RPMI8226 (cell line): ENCODE measurements at regions not wholly inside any gene's neighbourhood (a gene's known extent, or its start where the extent isn't known, plus 50 kb on each side); places are given as distances from the start of the nearest gene placed in this dataset.
"Not testable (repeated sequence)": the region's sequence is repeated elsewhere in the genome, so short reads cannot be mapped to it uniquely, and the experiment has no call there.

Source experiments
- DNase-seq: peaks from one replicate; pipeline ENCODE4 v3.0.0-alpha.2; 2015

- DNase-seq: no peak
These were observed 534.9 kb downstream of the SOX6 start for GRCh38 chr11:15821451-15821850.

DNA sequence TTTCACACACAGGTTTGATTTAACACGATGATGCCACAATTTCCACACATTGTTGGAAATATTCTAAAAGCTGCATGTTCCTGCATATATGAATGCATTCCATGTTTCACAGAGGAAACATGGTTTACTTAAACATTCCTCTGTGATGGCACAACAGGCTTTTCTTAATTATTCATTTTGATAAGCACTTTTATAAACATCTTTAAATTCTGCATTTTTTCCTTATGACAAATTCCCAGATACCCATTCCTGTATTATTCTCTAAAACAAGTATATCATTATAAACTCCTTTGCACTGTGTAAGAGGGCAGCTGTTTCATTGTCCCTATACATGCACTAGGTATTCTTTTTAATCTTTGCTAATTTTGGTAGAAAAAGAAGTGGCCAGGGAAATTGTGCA is 532.3 kb downstream of the SOX6 start:
- DNase-seq: no peak

GRCh38 chr11:15825976-15826650 is 530.2 kb downstream of the SOX6 start:
- no peak for DNase-seq

- DNase-seq: peak; percentile 7
These were observed 529.5 kb downstream of the SOX6 start for GRCh38 chr11:15826826-15827225.

DNA sequence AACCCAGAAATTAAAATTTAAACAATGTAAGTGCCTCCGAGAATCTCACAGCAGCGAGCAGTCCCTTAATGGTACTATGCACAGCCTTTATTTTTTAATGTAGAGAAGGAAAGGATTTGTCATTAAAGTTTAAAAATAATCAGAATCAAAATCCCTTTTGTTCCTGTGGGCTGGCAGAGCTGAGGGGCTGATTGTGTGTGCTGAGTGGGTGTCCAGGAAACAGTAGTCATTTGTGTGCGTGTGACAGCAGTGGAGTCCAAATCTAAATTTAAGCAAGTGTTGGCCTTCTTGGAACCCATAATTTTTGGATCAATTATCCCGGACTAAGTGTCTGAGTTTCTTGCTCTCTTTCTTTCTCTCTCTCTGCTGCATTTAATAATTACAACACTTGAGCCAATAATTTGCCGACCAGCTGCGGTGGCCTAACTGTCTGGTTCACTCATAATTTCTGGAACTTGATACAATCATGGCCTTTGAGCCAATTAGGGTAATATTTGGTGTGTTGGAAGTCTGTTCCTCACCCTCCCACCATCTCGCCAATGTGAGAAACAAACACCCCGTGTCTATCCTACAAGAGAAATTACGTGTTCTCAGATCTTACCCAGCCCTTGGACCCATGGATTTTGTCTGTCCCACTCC is 528.0 kb downstream of the SOX6 start:
- DNase-seq: no peak

GRCh38 chr11:15829312-15829711 is 527.0 kb downstream of the SOX6 start:
- DNase-seq: no peak

DNA sequence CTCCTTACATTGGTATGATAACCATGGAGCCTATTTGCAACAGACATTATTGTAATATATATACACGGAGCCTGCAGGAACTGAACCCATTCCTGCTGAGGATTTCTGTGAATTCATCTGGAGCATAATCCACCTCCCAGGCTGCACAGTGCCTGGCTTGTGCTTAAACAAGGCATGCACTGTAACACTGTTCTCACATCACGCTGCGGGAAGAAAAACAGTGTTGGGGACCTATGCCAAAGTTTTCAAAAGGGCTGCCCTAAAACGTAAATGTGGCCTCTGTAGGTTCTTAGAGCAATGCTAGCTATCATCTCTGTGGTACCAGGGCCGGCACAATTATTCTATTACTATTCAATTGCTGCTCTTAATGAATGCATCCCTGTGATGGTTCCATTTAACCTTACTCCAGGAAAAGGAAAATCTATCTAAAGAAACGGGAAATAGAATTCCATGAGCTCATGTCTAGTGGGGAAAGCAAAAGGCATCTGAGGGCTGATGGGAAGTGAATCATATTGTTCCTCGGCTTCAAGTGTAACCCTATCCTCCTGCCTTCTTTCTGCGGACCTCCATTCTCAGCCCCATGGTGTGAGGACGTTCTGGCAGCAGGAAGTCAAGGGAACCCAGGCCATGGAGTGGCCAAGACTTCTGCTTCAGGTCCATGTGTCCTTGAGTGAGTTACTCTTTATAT is 525.5 kb downstream of the SOX6 start:
- DNase-seq: no peak

GRCh38 chr11:15835788-15836411 is 520.4 kb downstream of the SOX6 start:
- DNase-seq: no peak

GRCh38 chr11:15836795-15837194 is 519.6 kb downstream of the SOX6 start:
- DNase-seq: no peak

GRCh38 chr11:15837901-15838489 is 518.4 kb downstream of the SOX6 start:
- no peak for DNase-seq

- no peak for DNase-seq
These were observed 517.3 kb downstream of the SOX6 start for GRCh38 chr11:15839061-15839460.

- DNase-seq: no peak
These were observed 515.4 kb downstream of the SOX6 start for GRCh38 chr11:15840966-15841365.

GRCh38 chr11:15841931-15842740 is 514.2 kb downstream of the SOX6 start:
- no peak for DNase-seq

DNA sequence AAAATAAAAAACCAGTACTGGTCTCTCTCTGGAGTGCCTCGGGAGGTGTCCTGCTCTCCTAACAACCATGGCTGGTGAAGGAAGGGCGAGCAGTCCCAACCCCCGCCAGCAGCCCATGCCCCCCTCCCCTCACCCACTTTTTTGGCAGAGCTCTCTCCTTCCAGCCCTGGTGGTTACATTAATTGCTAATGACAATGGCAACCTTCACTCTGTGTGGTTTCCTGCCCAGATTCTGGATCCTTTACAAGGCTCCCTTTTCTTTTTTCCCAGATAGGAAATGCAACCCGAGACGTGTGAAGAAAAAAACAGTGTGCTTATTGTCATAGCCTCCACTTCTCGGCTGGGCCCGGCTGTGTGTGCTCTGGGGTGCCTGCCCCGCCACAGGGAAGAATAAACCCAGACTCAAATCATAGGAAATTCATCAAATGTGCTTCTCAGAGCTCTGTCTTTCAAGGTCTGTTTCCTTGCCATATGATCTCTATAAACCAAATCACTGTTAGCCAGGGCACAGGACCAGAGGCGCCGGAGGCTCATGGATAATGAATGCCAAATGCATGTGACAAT is 513.0 kb downstream of the SOX6 start:
- DNase-seq: no peak

GRCh38 chr11:15845261-15845660 is 511.1 kb downstream of the SOX6 start:
- no peak for DNase-seq

DNA sequence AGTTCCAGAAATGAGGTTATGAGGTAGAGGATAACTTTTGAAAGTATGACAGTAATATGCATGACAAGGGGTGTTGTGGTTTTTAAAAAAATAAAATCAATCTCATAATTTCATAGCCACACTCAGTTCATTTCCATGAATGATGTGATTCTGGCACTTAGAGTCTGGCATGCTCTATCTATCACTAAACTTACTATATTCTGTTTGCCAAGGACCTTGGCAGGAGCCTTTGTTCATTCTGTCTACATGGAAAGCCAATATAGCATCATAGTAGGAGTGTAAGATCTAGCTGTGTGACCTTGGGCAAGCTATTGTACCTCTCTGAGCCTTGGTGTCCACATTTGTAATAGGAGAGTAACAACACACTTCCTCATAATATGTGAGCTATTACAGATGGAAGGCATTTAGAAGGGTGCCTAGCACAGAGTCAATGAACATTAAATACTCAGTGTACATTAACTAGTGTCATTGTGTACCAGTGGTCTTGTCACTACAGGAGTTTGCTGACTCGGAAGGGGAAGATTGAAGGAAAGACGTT is 507.6 kb downstream of the SOX6 start:
- DNase-seq: no peak

- DNase-seq: no peak
These were observed 507.1 kb downstream of the SOX6 start for GRCh38 chr11:15849257-15849656.

- DNase-seq: not testable (repeated sequence)
These were observed 506.0 kb downstream of the SOX6 start for GRCh38 chr11:15850335-15850734.

- no peak for DNase-seq
These were observed 505.3 kb downstream of the SOX6 start for GRCh38 chr11:15851051-15851498.

DNA sequence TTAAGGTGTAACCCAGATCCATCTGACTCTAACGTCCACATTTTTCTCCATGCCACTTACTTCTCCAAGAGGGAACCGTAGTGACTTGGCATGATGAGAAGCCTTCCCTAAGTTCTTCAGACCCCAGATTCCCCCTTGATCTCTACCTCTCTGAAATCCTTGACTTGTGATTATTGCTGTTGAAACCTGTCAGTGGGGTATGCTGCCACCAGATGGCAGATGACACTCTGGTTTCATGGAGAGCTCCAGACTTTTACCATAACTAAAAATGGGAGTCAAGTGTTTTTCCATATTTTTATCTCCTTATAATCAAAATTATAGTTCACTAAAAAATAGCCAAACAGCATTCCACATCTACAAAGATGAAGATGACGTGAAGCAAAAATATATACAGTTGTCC is 504.2 kb downstream of the SOX6 start:
- DNase-seq: no peak

GRCh38 chr11:15854245-15854644 is 502.1 kb downstream of the SOX6 start:
- DNase-seq: no peak

DNA sequence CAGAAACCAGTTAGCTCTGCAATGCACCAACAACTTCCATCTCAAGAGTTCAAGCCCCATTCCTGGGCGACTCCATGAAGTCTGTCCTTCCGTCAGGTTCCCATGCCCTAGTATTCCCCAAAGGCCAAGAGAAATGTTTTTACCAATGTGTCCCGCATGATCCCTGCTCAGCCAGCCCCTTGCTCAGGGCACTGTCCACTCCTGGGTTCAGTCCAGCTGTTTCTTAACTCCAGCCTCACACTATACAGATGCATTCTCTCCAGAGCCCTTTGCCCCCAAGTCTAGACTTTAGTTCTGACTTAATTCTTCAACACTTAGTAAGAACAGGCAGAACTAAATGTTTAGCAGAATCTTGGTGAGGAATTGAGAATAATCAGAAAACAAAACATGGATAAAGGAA is 497.5 kb downstream of the SOX6 start:
- DNase-seq: no peak
